Left hindlimb (tissue), 1 donor: ENCODE measurements at regions not wholly inside any gene's neighbourhood (a gene's known extent, or its start where the extent isn't known, plus 50 kb on each side); places are given as distances from the start of the nearest gene placed in this dataset.
"Not testable (repeated sequence)": the region's sequence is repeated elsewhere in the genome, so short reads cannot be mapped to it uniquely, and the experiment has no call there.

Experiments used
- DNase-seq: peaks from one replicate; pipeline ENCODE4 v3.0.0-alpha.2; 2018

DNA sequence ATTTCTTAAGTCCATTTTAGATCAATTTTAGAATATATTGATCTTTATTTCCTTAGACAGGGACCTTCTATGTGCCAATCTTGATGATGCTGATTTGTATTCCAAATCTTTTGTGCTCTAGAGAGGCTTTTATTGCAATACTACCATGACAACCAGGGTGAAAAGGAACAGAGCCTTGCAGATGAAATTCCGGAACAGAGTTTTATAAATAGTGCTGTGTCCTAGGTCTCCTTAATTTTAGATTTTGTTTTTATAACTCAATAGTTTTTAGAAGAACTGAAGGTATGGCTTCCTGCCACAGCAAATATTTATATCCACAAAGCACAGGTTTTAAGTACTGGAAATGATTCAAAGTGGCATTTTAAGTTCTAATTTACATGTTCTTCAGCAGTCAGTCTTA is 160.2 kb downstream of the PMAIP1 start:
- no peak for DNase-seq

DNA sequence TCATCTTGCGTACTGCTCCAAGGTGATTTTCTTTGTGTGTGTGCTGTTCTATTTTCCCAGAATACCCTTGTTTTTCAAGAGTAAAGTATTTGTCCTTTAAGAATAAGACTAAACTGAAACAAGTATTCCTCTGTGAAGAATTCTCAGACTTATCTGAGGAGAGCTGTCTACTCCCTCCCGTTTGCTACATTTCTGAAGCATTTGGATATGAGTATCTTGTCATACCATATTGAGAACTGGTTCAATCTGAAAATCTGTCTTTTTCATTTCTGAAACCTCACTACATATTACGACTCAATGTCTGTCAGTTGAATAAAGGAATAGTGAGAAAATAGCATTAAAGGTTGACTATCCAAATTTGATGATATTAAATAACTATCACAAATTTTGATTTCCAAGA is 159.4 kb downstream of the PMAIP1 start:
- no peak for DNase-seq

DNA sequence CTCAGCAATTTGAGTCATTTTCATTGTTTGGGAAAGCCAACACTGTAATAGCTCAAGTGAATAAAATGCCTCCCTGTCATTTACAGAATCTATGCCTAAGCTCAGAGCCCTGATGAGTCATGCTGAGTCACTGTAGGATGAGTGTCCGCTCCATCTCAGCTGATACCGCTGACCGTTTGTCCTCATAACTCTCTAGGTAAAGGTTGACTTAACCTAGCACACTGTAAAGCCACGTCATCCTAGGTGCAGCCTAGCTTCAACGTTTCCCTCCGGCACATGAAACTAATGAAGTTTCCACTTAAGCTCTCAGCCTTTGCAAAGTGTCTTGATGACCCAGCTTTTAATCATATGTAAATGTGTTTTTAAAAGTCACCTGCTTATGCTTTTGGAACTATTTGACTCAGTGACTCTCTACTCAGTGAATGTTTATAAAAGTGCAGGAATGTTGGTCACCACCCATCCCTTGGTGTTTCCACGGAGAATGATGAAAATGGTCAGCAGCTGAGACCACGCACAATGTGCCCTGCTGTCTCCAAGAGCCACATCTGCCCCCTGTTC is 154.0 kb downstream of the PMAIP1 start:
- no peak for DNase-seq

DNA sequence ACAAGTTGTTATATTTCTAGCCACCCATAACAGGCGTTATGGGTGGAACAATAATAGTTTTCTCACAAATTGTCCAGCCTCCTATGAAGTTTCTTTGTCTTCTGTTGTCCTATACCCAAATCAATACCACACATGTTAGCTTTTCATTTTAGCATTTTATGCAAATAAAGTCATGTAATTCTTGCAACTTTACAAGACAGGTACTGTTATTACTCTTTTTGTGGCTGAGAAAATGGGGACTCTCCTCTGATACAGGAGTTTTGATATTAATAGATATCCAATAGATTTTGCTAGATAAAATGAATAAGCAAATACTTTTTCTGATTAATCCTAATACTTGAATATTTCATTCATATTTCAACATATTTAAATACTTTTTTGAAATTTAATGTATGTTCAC is 151.0 kb downstream of the PMAIP1 start:
- no peak for DNase-seq

DNA sequence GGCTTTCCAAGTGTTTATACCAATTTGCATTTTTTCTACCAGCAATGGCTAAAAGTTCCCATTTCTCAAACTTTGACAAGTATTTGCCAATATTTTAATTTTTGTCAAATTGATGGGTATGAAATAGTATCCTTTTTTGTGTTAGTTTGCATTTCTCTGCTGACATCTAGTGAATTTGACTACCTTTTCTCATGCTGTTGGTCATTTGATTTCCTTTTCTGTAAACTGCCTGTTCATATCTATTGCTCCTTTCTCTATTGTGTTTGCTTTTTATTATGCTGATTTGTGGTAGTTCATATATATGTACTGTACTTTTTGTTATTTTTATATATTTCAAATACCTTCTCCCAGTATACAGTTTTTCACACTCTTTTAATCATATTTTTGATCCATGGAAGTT is 149.4 kb downstream of the PMAIP1 start:
- no peak for DNase-seq

DNA sequence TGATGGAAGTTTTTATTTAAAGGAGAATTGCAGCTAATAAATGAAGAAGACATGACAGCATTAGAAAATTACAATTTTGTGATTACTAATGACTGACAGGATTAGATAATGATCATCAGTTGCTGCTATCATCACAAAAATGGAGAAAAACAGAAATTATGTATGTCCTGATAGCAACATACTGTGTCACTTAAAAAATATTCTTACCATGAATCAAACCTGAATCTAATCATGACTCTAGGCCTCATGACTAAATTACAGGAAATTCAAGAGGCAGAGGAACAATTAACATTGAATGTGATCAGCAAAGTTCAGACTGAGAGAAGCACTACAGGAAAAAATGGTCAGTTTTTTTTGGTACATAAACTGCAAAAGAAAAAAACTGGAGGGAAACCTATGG is 147.8 kb downstream of the PMAIP1 start:
- no peak for DNase-seq

DNA sequence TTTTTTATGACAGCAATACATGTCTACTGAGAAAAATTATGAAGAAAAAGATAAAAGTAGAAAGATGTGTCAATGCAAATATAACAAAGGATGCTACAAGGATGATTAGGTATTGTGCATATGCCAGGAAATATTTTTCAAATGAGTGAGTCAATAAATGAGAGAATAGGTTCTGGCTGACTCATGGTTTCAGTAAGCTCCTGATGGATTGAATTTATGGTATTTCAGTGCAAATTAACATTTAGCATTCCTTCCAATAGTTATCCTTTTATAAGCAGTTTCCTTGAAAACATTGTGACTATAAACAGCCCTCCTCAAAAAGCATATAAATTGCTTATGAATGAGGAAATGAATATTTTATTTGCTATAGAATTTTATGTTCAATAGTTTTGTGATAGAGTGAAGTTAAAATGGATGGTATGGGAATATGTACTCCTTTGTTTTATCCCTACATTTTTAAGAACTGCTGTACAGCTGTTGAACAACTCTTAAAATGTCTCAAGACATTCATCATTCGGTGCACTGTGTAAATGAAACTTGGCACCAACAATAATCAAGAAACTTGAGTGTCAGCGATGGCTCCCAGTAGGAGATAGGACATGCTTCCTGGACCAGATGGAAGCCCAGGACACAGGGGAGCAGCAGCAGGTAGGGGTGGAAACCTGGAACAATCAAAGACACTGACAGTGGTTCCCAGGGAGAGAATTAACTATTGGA is 144.7 kb downstream of the PMAIP1 start:
- DNase-seq = no peak

DNA sequence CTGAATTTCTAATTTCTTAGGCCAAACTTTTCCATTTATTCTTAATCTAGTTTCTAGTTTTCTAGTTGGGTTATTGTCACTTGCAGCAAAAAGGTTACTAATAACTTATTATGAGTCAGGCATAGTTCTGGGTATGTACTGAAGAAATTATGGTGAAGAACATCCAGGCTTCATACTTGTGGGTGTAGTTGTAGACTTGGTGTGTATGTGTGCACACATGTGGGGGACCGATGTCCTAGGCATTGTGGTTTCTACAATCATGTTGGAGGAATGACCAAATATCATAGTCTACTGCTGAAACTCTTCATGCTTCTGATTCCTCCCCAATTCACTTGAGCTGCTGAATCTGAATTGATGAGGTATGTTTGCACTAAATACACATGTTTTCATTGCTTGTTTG is 141.2 kb downstream of the PMAIP1 start:
- no peak for DNase-seq

DNA sequence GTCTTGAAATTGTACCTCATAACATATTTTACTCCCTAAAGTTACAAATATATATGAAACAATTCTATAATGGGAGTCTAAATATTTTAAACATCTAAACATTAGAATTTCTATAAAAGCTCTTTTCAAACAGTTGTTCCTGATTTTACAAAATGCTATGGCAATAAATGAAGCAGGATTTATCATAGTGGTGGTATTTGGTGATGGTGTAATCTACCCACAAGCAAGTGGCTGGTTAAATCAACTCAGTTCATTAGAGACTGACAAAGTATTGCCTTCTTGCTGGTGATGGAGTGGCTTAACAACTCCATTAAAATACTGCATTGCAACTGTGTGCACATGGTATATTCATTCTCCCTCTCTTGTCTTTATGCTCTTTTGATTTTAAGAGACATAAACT is 138.9 kb downstream of the PMAIP1 start:
- no peak for DNase-seq

DNA sequence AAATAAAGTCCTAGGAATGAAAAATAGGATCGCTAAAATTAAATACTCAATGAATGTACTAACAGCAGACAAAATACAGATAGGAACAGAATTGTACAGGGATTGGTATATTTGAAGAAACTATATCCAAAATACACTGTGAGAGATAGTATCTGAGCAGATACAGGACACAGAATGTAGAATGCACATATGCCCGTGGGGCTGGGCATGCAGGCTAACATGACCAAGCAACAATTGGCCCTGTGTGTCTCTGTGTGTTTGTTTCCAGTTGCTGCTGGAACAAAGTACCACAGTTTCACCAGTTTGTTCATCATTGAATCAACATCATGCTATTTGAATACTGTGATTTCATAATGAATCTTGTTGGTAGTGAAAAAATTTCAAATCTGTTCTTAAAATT is 127.6 kb downstream of the PMAIP1 start:
- no peak for DNase-seq

DNA sequence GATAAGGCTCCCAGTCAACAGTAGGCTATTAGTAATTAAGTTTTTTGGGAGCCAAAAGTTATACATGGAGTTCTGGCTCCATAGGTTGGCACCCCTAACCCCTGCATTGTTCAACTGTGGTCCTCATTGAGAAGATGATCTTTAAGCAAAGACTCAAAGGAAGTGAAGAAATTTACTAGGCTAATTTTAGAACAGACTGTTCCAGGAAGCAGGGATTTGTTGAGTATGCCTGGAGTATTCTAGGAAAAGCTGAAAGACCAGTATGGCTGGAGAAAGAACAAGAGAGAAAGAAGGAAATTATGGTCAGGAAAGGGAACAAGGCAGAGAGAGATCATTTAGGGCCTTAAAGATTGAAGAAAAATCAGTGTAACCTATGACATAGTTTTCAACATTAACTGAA is 125.1 kb downstream of the PMAIP1 start:
- no peak for DNase-seq

DNA sequence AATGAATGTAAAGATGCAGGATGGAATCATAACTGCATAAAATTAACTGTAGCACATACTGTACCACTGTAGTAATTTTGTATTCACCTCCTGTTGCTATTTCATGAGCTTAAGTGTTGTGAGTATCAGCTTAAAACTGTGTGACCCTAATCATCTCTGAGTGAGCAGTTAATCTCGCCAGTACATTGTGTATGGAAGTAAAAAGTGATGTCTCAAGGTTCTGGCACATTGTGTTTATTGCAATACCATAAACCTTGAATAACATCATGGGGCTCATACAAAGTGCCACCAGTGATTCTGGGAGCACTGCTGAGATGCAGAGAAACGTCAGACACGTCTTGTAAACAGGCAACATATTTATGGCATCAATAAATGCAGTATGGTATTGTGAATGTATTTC is 124.5 kb downstream of the PMAIP1 start:
- DNase-seq = no peak

DNA sequence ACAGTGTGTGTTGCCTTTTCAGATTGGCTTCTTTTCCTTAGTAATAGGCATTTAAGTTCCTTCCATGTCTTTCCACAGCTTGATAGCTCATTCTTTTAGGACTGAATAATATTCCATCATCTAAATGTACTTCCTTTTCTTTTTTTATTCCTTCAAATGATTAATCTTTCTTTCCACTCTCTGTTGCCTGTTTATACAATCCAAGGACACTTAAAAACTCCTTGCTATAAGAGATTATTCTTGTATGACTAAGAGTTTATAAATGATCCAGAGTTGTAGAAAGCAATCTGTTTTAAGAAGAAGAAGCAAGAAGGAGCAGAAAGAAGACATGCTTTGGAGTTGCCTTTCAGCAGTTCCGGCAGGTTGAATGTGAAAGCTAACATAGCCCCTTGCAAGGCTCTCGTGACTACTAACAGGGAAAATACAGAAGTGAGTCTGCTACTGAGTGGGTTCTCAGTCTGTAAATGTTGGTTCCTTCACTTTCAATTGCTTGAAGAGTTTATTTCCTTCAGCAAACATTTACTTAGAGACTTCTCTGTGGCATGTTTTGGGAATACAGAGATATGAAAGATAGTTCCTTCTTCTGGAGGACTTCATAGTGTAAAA is 123.0 kb downstream of the PMAIP1 start:
- DNase-seq = no peak

DNA sequence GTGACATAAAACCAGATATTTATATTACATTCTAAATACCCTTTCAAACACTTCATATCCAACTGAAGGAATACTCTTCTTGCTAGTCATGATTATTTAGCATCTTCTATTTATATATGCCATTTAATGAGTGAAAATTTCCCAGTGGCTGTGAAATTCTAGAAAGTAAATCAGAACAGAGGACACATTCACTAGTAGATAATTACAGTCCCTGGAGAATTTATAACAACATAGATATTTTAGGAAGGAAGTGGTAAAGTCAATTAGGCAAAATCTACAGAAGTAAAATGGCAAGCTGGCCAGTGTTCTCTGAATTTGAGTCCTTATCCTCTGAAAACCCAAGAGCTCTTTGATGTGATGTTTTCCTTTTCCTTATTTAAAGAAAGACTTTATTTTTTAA is 121.8 kb downstream of the PMAIP1 start:
- no peak for DNase-seq

DNA sequence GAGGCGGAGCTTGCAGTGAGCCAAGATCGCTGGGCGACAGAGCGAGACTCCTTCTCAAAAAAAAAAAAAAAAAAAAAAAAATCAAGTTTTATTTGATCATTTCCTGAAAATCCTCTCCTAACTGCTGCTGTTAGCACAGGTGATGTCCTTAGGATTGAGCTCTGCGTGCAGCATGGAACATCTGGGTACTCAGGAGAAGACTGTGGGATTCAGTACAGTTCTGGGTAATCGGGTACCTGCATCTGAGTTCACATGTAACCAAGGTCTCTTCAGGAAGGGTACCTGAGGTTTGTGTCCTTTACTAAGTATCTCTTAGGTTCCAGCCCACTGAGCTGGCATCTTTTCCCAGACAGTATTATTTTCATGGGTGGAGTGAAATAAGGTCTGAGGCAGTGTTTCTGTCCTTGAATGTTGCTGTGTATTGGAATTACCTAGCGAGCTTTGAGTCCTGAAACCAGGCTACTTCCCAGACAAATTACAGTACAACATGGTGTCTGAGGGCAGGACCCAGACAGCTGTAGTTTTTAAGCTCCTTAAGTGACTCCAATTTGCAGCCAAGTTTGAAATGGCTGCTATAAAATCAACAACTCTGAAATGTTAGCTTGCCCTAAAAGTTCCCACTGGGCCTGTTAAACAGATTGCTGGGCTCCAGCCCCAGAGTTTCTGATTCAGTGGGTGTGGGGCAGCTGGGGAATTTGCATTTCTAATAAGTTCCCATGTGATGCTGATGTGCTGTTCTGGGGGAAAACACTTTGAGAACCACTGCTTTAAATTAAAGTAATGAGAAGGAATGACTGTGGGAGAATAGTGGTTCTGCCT is 120.5 kb downstream of the PMAIP1 start:
- no peak for DNase-seq

DNA sequence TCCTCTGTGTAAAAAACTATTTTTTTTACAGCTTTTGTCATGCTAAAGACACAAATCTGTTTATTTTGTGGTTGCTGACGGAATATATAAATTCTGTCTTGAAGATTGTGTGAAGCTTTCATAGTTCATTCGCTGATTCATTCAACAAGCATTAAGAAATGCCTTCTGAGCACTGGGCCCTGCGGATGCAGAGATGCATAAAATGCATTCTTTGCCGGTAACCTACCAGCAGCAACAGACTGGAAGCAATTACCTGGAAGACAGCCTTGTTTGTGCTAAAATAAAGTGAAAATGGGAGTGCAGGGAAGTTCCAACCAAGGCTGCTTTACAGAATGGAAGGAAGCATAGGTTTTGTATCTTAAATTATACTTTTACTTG is 119.7 kb downstream of the PMAIP1 start:
- DNase-seq = no peak

DNA sequence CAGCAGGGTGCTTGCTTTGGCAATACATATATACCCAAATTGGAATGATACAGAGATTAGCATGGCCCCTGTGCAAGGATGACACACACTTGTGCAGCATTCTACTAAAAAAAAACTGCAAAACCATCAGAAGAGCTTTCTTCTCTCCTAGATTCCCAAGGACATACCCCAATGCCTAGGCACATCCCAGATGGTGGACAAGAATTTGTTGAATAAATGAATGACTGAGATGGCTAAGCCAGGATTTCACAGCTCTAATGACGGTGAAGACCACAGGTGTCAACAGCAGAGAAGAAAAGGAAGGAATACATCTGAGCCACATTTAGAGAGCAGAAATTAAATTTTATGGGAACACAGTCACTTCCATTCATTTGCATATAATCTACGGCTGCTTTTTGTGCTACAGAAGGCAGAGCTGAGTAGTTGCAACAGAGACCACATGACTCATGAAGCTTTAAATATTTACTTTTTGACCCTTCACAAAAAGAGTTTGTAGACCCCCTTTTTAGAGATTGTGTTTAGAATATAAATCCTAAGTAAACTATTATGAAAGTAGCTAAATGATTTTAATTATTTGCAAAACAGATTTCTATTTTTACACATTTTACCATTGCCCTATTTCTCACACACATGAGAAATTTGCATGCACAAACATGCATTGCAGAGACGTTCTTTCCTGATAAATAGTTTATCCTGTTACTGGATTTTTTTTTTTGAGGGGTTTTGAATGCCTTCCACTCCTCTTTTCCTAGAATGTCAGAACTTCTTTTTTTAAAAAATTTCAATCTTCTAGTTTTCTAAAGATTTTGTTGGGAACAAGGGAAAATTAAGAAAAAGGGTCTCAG is 119.0 kb downstream of the PMAIP1 start:
- no peak for DNase-seq

DNA sequence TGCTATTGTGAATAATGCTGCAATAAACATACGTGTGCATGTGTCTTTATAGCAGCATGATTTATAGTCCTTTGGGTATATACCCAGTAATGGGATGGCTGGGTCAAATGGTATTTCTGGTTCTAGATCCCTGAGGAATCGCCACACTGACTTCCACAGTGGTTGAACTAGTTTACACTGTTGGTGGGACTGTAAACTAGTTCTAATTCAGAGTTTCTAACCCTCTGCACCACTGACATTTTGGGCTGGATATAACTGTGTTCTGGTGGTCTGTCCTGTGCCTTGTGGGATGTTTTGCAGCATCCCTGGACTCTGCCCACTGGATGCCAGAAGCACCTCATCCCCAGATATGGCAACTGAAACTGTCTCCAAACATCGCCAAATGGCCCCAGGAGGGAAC is 118.3 kb downstream of the PMAIP1 start:
- DNase-seq = not testable (repeated sequence)

DNA sequence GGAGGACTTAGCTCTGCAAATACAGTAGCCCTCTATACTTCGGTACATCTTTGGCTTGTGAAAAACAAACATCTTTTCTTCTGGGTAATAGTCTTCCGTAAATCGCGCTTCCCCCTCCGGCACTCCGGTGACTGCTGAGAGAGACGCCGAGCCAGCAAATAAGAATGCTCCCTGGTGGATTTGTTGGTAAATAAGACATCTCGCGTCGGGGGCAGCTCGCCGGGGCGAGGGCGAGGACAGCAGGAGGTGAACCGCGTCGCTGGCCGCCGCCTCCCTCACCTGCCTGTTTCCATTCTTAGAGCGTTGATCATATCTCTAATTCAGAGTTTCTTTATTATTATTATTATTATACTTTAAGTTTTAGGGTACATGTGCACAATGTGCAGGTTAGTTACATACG is 117.6 kb downstream of the PMAIP1 start:
- DNase-seq = no peak

DNA sequence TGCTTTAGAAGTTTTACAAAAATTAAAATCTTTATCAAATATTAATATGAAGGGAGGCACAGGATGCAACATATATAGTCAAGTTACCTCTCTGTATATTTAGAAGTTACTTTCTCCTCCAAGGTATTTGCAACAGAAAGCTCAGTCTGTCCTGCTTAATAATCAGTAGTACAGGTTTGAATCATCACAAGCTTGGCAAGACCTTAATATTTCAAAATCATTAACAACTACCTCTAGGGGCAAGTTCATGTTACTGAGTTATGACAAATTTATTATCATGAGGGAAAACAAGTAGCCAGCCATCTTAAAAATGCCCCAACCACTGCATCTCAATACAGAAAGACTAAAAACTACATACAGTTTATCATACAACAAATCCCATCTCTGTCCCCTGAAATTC is 116.0 kb downstream of the PMAIP1 start:
- not testable (repeated sequence) for DNase-seq

DNA sequence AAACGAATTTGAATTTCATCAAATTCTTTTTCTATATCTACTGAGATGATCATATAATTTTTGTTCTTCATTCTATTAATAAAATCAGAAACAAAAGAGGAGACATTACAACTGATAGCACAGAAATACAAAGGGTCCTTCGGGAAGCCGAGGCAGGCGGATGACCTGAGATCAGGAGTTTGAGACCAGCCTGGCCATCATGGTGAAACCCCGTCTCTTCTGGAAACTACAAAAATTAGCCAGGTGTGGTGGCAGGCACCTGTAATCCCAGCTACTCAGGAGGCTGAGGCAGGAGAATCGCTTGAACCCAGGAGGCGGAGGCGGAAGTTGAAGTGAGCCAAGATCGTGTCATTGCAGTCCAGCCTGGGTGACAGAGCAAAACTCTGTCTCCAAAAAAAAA is 113.4 kb downstream of the PMAIP1 start:
- DNase-seq = not testable (repeated sequence)

DNA sequence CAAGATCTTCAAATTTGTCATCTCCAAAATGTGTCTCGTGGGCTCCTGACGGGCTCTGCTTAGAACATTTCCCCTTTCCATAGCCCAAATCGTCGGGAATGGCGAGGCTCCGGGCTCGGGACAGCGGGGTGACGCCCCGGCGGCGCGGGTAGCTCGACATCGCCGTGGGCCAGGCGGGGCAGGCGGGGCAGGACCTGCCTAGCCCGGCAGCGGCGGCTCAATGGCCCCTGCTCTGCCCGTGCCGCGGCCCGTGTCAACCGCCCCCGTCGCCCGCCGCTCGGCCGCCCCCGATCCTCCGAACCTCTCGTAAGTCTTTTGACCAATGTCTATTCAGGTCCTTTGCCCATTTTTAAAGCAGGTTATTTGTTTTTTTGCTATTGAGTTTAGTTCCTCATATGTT is 111.2 kb downstream of the PMAIP1 start:
- DNase-seq = no peak

DNA sequence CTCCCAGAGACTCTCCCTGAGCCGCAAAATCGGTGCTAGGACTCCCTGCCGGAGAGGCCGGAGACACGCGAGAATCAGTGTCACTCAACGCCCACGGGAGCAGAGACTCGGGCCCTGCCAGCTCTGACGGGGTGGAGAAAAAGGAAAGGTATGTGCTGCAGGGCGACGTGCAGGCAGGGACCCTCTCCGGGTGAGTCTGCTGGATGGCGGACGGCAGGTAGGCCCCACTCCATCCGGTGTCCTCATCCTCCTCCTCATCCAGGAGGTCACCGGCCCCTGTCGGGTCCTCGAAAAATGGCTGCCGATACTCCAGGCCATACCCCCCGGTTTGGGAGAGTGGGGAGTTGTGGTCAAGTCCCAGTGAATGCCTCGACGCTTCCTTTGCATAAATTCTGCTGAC is 110.7 kb downstream of the PMAIP1 start:
- no peak for DNase-seq
